ENCODE measurements at regions not wholly inside any gene's neighbourhood (a gene's known extent, or its start where the extent isn't known, plus 50 kb on each side); places are given as distances from the start of the nearest gene placed in this dataset.

DNA sequence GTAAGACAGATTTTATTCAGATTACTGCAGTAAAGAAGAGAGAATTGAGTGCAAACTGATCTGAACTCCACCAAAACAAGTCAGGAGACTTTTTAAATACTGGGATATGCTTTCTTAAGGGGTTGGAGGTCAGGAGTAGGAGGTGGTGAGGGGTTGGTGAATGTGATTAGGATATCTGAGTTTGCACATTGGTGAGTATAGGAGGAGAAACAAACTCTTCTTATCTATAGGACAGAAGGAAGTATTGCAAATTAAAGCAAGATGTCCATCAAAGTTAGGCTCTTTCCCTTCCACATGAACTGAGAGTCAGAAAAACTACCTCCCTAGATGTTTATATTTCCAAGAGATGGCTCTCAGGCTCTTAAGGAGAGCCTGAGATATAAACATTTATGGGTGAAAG is 114.6 kb upstream of the HTR1E start:
- Histone ChIP-seq H3K27me3 (ENCODE audit: insufficient read depth, poor library complexity, severe bottlenecking) (no peaks in the 10 kb centered on the region), H3K27ac (replicated peaks) (no peak overlapping the region), H3K4me3 (replicated peaks; ENCODE audit: insufficient read depth, low read length) (no peak overlapping the region)
- no peak for DNase-seq (ENCODE audit: low read depth in 1 of 2, low spot score in 1 of 2)
- TF ChIP-seq GABPA (IDR thresholded peaks at IDR 0.05; ENCODE audit: low read depth) (no peak), SPI1 (IDR thresholded peaks at IDR 0.05; ENCODE audit: borderline replicate concordance, low read depth) (no peak)

DNA sequence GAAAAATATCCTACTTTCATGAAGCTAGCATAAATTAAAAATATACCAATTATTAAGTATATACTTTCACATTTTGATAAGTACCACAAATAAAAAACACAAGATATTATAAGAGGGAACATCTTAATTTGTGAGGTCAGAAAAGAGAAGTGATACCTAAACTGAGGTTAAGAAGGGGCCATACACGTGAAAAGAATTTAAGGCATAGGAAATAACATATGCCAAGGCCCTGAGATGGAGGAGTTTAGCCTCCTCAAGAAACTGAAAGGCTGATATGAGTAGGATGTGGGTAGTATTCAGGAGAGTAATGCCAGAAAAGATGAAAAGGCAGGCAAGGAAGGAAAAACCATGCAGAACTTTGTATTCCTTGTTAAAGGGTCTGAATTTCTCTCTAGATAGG is 116.6 kb upstream of the HTR1E start:
- Histone ChIP-seq H3K27ac (replicated peaks) (no peak overlapping the region), H3K4me3 (replicated peaks; ENCODE audit: insufficient read depth, low read length) (no peak overlapping the region), H3K27me3 (ENCODE audit: insufficient read depth, poor library complexity, severe bottlenecking) (no peaks in the 10 kb centered on the region)
- TF ChIP-seq POLR2AphosphoS5 (IDR thresholded peaks at IDR 0.05; ENCODE audit: low read depth) (no peak), SPI1 (IDR thresholded peaks at IDR 0.05; ENCODE audit: borderline replicate concordance, low read depth) (no peak), GABPA (IDR thresholded peaks at IDR 0.05; ENCODE audit: low read depth) (no peak)
- TF ChIP-seq, protein P1, sequence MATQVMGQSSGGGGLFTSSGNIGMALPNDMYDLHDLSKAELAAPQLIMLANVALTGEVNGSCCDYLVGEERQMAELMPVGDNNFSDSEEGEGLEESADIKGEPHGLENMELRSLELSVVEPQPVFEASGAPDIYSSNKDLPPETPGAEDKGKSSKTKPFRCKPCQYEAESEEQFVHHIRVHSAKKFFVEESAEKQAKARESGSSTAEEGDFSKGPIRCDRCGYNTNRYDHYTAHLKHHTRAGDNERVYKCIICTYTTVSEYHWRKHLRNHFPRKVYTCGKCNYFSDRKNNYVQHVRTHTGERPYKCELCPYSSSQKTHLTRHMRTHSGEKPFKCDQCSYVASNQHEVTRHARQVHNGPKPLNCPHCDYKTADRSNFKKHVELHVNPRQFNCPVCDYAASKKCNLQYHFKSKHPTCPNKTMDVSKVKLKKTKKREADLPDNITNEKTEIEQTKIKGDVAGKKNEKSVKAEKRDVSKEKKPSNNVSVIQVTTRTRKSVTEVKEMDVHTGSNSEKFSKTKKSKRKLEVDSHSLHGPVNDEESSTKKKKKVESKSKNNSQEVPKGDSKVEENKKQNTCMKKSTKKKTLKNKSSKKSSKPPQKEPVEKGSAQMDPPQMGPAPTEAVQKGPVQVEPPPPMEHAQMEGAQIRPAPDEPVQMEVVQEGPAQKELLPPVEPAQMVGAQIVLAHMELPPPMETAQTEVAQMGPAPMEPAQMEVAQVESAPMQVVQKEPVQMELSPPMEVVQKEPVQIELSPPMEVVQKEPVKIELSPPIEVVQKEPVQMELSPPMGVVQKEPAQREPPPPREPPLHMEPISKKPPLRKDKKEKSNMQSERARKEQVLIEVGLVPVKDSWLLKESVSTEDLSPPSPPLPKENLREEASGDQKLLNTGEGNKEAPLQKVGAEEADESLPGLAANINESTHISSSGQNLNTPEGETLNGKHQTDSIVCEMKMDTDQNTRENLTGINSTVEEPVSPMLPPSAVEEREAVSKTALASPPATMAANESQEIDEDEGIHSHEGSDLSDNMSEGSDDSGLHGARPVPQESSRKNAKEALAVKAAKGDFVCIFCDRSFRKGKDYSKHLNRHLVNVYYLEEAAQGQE (IDR thresholded peaks at IDR 0.05; ENCODE audit: insufficient replicate concordance, low read depth) = no peak
- TF ChIP-seq, protein P2, sequence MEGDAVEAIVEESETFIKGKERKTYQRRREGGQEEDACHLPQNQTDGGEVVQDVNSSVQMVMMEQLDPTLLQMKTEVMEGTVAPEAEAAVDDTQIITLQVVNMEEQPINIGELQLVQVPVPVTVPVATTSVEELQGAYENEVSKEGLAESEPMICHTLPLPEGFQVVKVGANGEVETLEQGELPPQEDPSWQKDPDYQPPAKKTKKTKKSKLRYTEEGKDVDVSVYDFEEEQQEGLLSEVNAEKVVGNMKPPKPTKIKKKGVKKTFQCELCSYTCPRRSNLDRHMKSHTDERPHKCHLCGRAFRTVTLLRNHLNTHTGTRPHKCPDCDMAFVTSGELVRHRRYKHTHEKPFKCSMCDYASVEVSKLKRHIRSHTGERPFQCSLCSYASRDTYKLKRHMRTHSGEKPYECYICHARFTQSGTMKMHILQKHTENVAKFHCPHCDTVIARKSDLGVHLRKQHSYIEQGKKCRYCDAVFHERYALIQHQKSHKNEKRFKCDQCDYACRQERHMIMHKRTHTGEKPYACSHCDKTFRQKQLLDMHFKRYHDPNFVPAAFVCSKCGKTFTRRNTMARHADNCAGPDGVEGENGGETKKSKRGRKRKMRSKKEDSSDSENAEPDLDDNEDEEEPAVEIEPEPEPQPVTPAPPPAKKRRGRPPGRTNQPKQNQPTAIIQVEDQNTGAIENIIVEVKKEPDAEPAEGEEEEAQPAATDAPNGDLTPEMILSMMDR (IDR thresholded peaks at IDR 0.05; ENCODE audit: insufficient read depth, low read length) = no peak
- no peak for DNase-seq (ENCODE audit: low read depth in 1 of 2, low spot score in 1 of 2)

DNA sequence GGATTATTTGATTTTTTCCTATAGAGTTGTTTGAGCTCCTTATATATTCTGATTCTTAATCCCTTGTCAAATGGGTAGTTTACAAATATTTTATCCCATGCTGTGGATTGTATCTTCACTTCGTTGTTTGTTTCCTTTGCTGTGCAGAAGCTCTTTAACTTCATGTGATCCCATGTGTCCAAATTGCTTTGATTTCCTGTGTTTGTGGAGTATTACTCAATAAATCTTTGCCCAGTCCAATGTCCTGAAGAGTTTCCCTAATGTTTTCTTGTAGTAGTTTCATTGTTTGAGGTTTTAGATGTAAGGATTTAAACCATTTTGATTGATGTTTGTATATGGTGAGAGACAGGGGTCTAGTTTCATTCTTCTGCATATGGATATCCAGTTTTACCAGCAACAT is 143.7 kb upstream of the HTR1E start:
- TF ChIP-seq, protein P2 (IDR thresholded peaks at IDR 0.05; ENCODE audit: insufficient read depth, low read length) = no peak
- no peak for TF ChIP-seq GABPA (IDR thresholded peaks at IDR 0.05; ENCODE audit: low read depth)
- TF ChIP-seq, protein P1 (IDR thresholded peaks at IDR 0.05; ENCODE audit: insufficient replicate concordance, low read depth) = no peak
- TF ChIP-seq SPI1 (IDR thresholded peaks at IDR 0.05; ENCODE audit: borderline replicate concordance, low read depth) = no peak
- no peak for TF ChIP-seq POLR2AphosphoS5 (IDR thresholded peaks at IDR 0.05; ENCODE audit: low read depth)
- no peaks in the 10 kb centered on the region for H3K27me3 ChIP-seq (ENCODE audit: insufficient read depth, poor library complexity, severe bottlenecking)
- no peak overlapping the region for H3K4me3 ChIP-seq (replicated peaks; ENCODE audit: insufficient read depth, low read length)
- no peak for DNase-seq (ENCODE audit: low read depth in 1 of 2, low spot score in 1 of 2)
- H3K27ac ChIP-seq (replicated peaks) = no peak overlapping the region

DNA sequence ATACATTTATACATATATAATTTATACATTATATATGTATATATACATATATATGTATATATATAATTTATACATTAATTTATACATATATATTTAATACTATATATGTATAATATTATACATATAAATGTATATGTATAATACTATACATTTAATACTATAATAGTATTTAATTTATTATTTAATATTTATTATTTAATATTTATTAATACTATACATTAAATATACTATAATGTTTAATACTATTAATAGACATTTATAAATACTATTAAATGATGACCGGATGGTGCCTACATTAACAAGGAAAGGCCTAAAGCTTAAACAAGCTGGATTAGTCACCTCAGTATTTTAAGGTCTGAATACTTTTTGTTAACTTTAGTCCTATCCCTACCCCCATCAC is 145.9 kb upstream of the HTR1E start:
- TF ChIP-seq, protein P1 (IDR thresholded peaks at IDR 0.05; ENCODE audit: insufficient replicate concordance, low read depth) = no peak
- TF ChIP-seq SPI1 (IDR thresholded peaks at IDR 0.05; ENCODE audit: borderline replicate concordance, low read depth) = no peak
- TF ChIP-seq POLR2AphosphoS5 (IDR thresholded peaks at IDR 0.05; ENCODE audit: low read depth) = no peak
- TF ChIP-seq, protein P2 (IDR thresholded peaks at IDR 0.05; ENCODE audit: insufficient read depth, low read length) = no peak
- TF ChIP-seq GABPA (IDR thresholded peaks at IDR 0.05; ENCODE audit: low read depth) = no peak
- DNase-seq (ENCODE audit: low read depth in 1 of 2, low spot score in 1 of 2) = no peak
- H3K27me3 ChIP-seq (ENCODE audit: insufficient read depth, poor library complexity, severe bottlenecking) = no peaks in the 10 kb centered on the region
- H3K4me3 ChIP-seq (replicated peaks; ENCODE audit: insufficient read depth, low read length) = no peak overlapping the region
- H3K27ac ChIP-seq (replicated peaks) = no peak overlapping the region
